Fibroblast of skin of abdomen (primary cell): ENCODE measurements at regions not wholly inside any gene's neighbourhood (a gene's known extent, or its start where the extent isn't known, plus 50 kb on each side); places are given as distances from the start of the nearest gene placed in this dataset.
A peak's percentile ranks its signal among the peaks of the same experiment; 100 is the strongest.
"Not testable (repeated sequence)": the region's sequence is repeated elsewhere in the genome, so short reads cannot be mapped to it uniquely, and the experiment has no call there.

Experiments used
- DNase-seq: peaks from one replicate; pipeline ENCODE4 v3.0.0-alpha.2; 2013

- no peak for DNase-seq
Observed at GRCh38 chr7:80346704-80347103, 165.2 kb downstream of the GNAT3 start.

- peak; percentile 41 for DNase-seq
Observed at GRCh38 chr7:80335511-80336231, 176.2 kb downstream of the GNAT3 start.

GRCh38 chr7:80334908-80335307 is 177.0 kb downstream of the GNAT3 start:
- no peak for DNase-seq

- DNase-seq: no peak
Observed at GRCh38 chr7:80334196-80334595, 177.7 kb downstream of the GNAT3 start.

GRCh38 chr7:80333040-80333439 is 178.8 kb downstream of the GNAT3 start:
- DNase-seq: no peak

GRCh38 chr7:80330434-80330833 is 181.4 kb downstream of the GNAT3 start:
- DNase-seq: peak; percentile 89

- DNase-seq: peak; percentile 91
Observed at GRCh38 chr7:80324032-80324431, 187.8 kb downstream of the GNAT3 start.

- DNase-seq: no peak
Observed at GRCh38 chr7:80319461-80319860, 184.8 kb downstream of the GNAI1 start.

GRCh38 chr7:80318081-80318480 is 183.4 kb downstream of the GNAI1 start:
- no peak for DNase-seq

- DNase-seq: no peak
Observed at GRCh38 chr7:80316811-80317210, 182.2 kb downstream of the GNAI1 start.

GRCh38 chr7:80313716-80314115 is 179.1 kb downstream of the GNAI1 start:
- no peak for DNase-seq

GRCh38 chr7:80313067-80313626 is 178.5 kb downstream of the GNAI1 start:
- DNase-seq: no peak

GRCh38 chr7:80312139-80312661 is 177.6 kb downstream of the GNAI1 start:
- DNase-seq: peak; percentile 40

GRCh38 chr7:80311313-80311712 is 176.7 kb downstream of the GNAI1 start:
- DNase-seq: no peak

- DNase-seq: no peak
Observed at GRCh38 chr7:80309971-80310549, 175.4 kb downstream of the GNAI1 start.

GRCh38 chr7:80309377-80309776 is 174.7 kb downstream of the GNAI1 start:
- no peak for DNase-seq

- peak; percentile 61 for DNase-seq
Observed at GRCh38 chr7:80307227-80307856, 172.7 kb downstream of the GNAI1 start.

- no peak for DNase-seq
Observed at GRCh38 chr7:80303315-80303714, 168.7 kb downstream of the GNAI1 start.

GRCh38 chr7:80302636-80303035 is 168.0 kb downstream of the GNAI1 start:
- no peak for DNase-seq

GRCh38 chr7:80302078-80302477 is 167.4 kb downstream of the GNAI1 start:
- no peak for DNase-seq

- DNase-seq: no peak
Observed at GRCh38 chr7:80298201-80298600, 163.6 kb downstream of the GNAI1 start.

GRCh38 chr7:80294346-80294745 is 159.7 kb downstream of the GNAI1 start:
- peak; percentile 43 for DNase-seq

GRCh38 chr7:80292634-80293033 is 158.0 kb downstream of the GNAI1 start:
- not testable (repeated sequence) for DNase-seq
